HG03442 (cell line): ENCODE measurements at regions not wholly inside any gene's neighbourhood (a gene's known extent, or its start where the extent isn't known, plus 50 kb on each side); places are given as distances from the start of the nearest gene placed in this dataset.
"Not testable (repeated sequence)": the region's sequence is repeated elsewhere in the genome, so short reads cannot be mapped to it uniquely, and the experiment has no call there.

Experiments used
- ATAC-seq: cut with Tn5 transposase; IDR thresholded peaks from one replicate; pipeline ENCODE4 v1.9.1; 2021; ENCODE audit warnings: mild to moderate bottlenecking, moderate library complexity; ENCODE audit not compliant: unreplicated experiment

DNA sequence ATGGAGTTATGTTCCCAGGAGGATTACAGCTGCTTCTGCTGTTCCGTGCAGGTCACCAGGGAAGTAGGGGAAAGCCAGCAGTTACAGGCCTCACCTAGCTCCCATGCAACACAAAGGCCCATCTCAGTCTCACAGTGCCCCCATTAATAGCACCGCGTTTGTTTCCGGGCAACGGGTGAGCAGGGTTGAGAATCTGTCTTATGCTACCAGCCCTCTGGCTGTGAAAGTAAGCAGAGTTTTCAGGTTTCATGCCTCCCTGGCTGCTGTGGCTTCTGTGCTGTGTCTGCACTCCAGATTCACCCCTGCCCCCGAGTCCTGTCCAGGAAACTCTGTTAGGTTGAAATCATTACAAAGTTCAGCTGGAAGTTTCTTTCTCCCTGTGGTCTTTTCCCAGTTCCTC lies 254.4 kb upstream of the GPR149 start:
- no peak for ATAC-seq

GRCh38 chr3:154684021-154684420 lies 254.0 kb upstream of the GPR149 start:
- no peak for ATAC-seq

DNA sequence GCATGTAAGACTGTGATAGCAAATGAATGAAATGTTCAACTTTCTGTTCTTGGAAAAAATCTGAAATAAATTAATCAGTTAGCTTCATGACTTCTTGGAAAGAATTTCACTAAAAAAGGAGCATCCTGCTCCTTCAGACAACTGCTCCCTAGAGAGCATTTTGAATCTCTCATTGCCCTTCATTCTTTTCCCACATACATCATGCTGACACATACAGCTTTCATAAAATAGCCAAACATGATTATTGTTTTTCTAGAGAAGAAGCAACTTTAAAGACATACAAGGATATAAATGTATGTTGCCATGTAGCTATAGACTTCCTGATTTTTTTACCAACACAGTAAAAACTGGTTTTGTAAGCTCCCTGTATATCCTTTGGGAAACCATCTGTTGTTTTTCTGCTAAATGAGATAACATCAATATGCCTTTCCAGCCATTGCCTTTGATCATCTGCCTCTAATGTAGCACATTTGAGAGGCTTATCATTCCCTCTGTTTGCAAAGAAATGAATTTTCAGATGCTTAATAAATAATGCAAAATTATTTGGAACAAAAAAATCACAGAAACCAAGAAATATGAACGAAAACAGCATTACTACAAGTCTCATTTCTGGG lies 248.2 kb upstream of the GPR149 start:
- ATAC-seq = no peak

GRCh38 chr3:154668835-154669234 lies 238.8 kb upstream of the GPR149 start:
- ATAC-seq = no peak

GRCh38 chr3:154668187-154668586 lies 238.2 kb upstream of the GPR149 start:
- no peak for ATAC-seq

- no peak for ATAC-seq
These were observed 236.6 kb upstream of the GPR149 start for GRCh38 chr3:154666542-154666941.

GRCh38 chr3:154664714-154665113 lies 234.7 kb upstream of the GPR149 start:
- no peak for ATAC-seq

DNA sequence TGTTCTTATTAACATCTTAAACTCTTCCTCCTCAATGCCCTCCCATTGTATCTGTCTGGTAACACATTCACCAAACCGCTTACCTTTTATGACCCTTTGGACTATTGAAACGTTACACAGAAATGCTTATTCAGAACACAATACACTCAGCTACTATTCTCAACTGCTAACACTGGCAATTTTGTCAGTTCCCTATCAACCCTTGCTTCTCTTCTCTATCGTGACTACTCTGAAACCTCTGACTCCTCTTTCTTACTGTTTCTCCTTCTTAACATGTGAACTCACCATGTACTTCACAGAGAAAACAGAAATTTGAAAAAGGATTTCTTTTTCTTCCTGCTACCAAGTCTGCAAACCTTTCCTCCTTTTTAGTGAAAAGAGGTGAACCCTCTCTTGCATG lies 232.9 kb upstream of the GPR149 start:
- ATAC-seq = no peak

- ATAC-seq = no peak
These were observed 230.8 kb upstream of the GPR149 start for GRCh38 chr3:154660811-154661210.

DNA sequence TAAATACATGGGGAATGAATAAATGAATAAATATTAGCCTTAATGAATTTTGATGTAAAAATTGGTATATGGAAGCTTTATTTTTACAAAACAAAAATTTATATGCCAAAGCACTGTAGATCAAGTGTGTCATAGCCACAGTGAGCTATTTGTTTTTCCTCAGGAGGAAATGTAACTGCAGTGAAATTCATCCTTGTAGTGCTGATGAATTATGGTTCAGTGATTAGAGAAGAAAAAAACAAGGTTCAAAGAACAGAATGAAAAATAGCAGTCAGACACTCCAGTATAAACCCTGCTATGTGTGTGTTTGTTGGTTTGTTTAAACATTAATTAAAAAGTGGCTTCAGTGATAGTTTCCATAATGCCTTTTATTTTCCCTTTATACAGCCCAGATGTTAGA lies 228.0 kb upstream of the GPR149 start:
- ATAC-seq = no peak

DNA sequence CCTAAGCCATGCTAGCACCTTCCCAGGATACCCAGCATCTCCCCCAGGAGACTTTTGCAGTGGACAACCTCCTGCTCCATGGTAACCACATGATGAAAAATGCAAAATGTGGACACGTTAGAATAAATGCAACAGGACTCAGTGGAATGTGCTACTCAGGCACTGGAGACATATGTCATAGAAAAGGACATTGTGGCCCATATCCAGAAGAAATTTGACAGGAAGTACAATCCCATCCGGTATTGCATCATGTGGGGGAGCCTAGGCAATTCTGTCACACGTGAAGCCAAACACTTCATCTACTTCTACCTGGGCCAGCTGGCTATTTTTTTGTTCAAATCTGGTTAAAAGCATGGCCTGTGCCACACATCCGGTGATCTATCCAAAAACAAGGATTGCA lies 227.2 kb upstream of the GPR149 start:
- no peak for ATAC-seq

GRCh38 chr3:154656486-154656885 lies 226.5 kb upstream of the GPR149 start:
- no peak for ATAC-seq

GRCh38 chr3:154642145-154642544 lies 212.2 kb upstream of the GPR149 start:
- no peak for ATAC-seq

DNA sequence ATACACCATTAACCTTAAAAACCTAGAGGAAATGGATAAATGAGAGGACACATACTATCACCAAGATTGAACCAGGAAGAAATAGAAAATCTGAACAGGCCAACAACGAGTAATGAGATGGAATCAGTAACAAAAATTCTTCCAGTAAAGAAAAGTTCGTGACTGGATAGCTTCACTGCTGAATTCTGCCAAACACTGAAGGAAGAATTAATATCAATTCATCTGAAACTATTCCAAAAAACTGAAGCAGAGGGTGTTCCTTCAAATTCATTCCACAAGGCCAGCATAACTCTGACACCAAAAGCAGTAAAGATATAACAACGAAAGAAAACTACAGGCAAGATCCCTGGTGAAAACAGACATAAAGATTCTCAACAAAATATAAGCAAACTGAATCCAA lies 195.8 kb upstream of the GPR149 start:
- no peak for ATAC-seq

GRCh38 chr3:154619621-154620020 lies 189.6 kb upstream of the GPR149 start:
- ATAC-seq = not testable (repeated sequence)

DNA sequence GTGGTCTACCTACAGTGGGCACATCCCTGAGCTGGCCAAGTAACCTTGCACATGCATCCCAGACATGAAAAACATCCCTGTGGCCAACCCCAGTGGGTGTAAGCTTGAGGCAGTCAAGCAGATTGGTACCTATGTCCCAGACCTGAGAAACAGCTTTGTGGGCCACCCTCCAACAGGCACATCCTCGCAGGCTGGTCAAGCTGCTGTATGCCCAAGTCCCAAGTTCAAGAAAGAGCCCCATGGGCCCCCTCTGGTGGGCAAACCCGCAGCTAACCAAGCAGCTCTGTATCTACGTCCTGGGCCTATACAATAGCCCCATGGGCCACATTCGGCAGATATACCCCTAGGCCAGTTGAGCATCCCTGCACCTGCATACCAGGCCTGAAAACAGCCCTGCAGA lies 186.3 kb upstream of the GPR149 start:
- no peak for ATAC-seq

GRCh38 chr3:154615471-154615870 lies 185.5 kb upstream of the GPR149 start:
- ATAC-seq = no peak

DNA sequence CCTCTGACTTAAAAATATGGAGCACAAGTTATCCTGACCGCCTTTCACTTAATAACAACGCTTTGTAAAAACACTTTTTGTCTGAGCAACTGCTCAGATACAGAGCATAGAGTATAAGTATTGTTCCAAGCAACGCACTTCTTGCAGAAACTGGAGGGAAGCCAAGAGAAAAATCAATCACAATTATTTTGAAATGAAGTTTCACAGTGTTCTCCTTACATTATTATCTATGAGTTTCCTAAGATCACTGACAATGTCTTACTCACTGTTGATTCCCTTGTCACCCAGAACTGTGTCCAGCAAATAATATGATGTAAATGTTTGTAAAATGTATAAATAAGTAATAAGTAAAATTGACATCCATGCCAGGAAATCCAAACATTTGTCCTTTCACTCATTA lies 184.6 kb upstream of the GPR149 start:
- ATAC-seq = no peak

- no peak for ATAC-seq
These were observed 184.1 kb upstream of the GPR149 start for GRCh38 chr3:154614078-154614477.

DNA sequence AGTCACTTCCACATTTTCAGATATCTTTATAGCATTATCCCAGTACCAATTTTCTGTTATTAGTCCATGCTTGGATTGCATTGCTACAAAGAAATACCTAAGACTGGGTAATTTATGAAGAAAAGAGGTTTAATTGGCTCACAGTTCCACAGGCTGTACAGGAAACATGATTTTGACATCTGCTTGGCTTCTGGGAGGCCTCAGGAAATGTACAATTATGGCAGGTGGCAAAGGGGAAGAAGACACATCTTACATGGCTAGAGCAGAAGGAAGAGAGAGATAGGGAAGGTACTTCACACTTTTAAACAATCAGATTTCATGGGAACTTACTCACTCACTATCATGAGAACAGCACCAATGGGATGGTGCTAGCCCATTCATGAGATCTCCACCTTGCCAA lies 172.3 kb upstream of the GPR149 start:
- no peak for ATAC-seq

- ATAC-seq = no peak
These were observed 168.2 kb upstream of the GPR149 start for GRCh38 chr3:154598166-154598565.

DNA sequence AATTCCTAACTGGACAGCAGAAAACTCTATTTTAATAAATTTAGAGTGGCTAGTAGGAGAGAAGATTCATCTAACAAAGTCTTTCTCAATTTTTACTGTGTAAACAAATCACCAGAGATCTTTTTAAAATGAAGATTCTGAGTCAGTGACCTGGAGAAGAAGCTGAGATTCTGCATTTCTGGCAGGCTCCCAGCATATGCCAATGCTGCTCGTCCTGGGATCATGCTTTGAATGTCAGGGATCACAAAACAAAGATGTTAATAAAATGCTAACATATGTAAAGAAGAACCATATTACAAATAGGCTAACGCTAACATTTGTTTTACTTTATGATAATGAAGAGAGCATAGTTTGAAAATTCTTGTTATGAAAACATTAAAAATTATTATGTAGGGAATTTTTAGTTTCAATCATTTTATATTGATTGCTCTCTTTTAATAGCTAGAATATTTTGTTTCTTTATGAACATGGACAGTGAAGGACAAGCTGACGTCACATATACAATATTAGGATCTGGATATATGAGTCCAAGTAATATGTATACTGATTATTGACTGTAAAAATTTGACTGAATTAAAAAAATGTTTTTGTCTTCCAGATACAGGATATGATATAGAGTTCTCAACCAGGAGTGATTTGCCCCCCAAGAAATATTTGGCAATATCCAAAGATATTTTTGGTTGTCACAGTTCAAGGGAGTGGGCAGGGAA lies 160.8 kb upstream of the GPR149 start:
- no peak for ATAC-seq

GRCh38 chr3:154588831-154589230 lies 158.8 kb upstream of the GPR149 start:
- no peak for ATAC-seq
